Prostate gland (tissue), 2 donors: ENCODE measurements at regions not wholly inside any gene's neighbourhood (a gene's known extent, or its start where the extent isn't known, plus 50 kb on each side); places are given as distances from the start of the nearest gene placed in this dataset.

ENCODE experiments used
- CTCF ChIP-seq, 4 experiments: fragments of 200-600 bp in 2 of 4; fragments of 450-650 bp in 2 of 4; sonication (generic) in 2 of 4; IDR thresholded peaks; 1 replicate in 3 of 4; 2 replicates in 1 of 4; pipeline ENCODE4 v1.5.1; 2016 to 2019; ENCODE audit warnings: antibody characterized with exemption in 4 of 4, mild to moderate bottlenecking in 2 of 4, moderate library complexity in 2 of 4
- POLR2A ChIP-seq: fragments of 450-650 bp; IDR thresholded peaks from one replicate; pipeline ENCODE4 v1.6.1; 2016; ENCODE audit warnings: antibody characterized with exemption, mild to moderate bottlenecking
- POLR2AphosphoS5 ChIP-seq: sonication (generic); formaldehyde crosslinking; IDR thresholded peaks from one replicate; pipeline ENCODE4 v1.6.1; 2017; ENCODE audit warnings: antibody characterized with exemption

DNA sequence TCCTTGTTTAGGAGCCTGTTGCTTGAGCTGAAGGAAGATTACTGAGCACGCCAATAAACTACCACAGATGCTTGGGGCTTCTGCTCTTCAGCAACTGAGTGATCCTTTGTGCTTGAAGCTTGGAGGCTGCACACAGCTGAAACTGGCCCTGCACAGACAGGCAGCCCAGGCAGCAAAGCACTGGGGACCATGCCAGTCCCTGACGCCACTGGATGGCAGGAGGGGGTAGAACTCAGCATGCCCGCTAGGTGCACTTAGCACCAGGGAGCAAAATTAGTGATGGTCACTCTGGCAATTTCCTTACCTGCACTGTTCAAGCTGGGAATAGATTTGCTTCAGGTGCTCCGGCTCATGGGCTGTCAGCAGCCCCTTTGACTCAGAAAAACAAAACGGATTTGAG, 91.5 kb downstream of the FAM50B start:
- TF ChIP-seq CTCF (IDR thresholded peaks at IDR 0.05) (no peak), POLR2A (no peak), POLR2AphosphoS5 (no peak)
